Activated T-helper 9 cell treated with anti-CD3 and anti-CD28 coated beads, Interleukin-2, amount 50 U/mL, for 16 hours (primary cell): ENCODE measurements at regions not wholly inside any gene's neighbourhood (a gene's known extent, or its start where the extent isn't known, plus 50 kb on each side); places are given as distances from the start of the nearest gene placed in this dataset.
A peak's percentile ranks its signal among the peaks of the same experiment; 100 is the strongest.

ENCODE experiments used
- DNase-seq: peaks from one replicate; pipeline ENCODE4 v3.0.0-alpha.2; 2020; ENCODE audit warnings: low read depth

DNA sequence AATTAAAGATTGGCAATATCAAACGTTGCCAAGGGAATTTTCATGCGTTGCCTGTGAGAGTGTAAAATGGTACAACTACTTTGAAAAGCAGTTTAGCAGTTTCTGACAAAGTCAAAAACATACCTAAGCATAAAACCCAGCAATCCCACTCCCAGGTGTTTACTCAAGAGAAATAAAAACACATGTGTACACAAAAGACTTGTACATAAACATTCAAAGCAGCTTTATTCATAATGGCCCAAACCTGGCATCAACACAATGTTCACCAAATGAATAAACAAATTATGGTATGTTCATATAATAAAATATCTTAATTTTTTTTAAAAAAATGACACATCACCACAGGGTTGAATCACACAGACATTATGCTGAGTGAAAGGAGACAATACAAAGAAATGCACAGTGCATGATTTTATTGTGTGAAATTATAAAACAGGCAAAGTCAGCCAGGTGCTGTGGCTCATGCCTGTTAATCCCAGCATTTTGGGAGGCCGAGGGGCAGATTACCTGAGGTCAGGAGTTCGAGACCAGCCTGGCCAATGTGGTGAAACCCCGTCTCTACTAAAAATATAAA, 240.4 kb upstream of the MARCKS start:
- no peak for DNase-seq

DNA sequence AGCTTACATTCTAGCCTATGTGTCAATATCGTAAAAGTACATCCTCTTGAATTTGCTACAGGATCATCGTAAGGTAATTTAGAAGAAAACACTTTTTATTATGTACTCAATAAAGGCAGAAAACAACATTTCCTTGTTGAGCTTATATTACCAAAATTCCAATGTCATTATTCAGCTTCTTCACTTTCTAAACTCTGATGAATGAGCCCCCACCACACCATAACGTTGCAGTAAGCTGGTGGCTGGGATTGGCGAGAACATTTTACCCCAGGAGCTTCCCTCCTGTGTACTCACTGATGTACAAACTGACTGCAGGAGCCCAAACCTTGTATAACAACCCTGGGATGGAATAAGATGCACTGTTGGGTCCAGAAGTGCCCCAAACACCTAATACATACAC, 238.1 kb upstream of the MARCKS start:
- no peak for DNase-seq

DNA sequence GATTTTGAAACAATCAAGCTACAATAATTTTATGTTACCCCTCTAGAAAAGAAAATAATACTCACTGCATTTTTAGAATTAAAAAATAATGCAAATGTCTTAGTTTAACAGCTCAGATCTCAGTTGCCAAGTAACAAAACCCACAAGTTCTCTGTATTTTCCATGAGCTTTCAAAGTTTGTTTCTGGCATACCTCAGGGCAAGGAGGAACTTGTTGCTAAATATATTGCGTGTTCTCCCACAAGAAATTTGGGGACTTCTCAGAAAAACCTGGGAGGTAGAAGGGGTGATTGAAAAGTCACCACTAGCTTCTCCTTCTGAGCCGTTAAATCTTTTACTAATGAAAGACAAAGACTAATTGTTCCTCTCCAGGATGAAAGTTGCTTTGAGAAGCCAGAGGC, 236.8 kb upstream of the MARCKS start:
- no peak for DNase-seq

DNA sequence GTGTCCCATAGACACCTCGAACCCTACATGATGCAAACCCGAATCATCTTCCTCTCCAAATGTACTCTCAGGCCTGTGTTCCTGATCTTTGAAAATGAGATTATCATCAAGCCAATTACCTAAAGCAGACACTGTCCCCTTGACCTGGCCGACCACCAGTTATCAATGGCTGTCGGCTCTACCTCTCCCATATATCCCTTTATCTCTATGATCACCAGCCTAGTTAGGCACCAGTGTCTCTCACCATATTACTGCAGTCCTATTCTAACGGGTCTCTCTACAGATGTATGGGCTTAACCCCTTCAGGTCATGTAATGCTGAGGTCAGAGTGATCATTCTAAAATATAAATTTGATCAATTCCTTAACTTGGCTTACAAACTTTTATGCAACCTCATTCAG, 234.9 kb upstream of the MARCKS start:
- DNase-seq, result no peak

DNA sequence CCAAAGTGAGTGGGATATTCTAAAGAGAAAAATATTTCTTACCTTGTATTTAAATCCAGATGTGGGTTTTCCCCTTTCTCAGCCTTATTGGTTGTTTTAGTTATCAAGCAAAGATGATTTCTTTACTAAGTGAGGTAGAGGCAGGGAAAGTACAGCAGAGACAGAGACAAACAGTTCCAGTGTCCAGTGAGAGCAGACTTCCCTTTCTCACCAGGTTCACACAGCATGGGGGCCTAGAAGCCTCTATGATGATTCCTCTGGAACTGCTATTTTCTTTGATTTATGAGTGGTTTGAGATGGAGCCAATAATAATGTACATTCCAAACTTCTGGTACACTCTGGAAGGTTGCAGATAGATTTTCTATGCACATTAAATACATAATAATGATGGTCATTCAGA, 234.0 kb upstream of the MARCKS start:
- no peak for DNase-seq

DNA sequence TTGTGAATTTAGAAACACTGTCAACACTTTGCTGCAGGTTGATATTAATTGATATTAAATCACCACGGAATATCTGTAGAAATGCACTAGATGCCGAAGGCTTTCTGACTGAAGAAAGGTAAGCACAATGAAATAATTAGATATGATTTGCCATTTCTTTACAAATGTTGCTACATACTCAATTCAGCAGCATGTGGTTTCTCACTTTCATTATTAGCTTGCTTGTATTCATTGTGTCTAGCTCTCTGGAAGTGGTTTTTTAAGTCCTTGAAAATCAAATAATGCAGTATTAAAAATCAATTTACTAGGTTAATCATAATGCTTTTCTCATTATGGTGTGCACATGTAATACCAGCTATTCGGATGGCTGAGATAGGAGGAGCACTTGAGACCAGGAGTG, 231.3 kb upstream of the MARCKS start:
- no peak for DNase-seq

DNA sequence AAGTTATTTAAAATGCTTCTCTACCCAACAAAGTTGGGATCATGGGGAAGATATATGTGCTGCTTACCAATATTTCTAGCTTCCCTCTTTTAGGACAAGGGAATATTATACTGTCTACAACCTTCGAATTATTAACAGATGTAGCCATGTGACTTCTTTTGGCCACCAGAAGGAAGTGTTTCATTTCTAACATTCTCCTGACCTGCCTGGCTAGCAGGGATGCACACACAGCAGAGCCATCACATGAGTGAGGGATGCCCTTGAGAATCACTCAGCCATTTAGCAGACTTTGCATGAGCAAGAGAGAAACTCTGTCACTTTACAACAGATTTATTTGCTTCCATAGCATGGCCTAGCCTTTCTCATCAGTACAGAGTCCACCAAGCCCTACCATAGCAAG, 230.7 kb upstream of the MARCKS start:
- no peak for DNase-seq

DNA sequence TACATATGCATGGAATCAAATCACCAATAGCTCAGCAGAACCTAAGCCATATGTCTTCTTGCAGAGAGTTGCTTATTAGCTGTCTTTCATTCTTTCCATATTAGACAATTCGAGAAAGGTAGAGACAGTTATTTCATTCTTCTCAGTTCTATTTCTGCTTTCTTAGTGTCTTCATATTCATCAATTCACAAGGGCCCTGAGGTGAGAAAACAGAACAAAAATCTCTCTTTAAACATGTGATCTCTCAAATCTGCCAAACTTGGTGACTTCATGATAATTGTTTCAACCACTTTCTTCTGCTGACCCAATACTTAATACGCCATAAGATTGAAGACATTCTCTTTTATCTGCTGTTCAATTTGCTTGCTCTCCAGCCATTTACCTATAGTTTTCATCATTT, 229.7 kb upstream of the MARCKS start:
- DNase-seq, result no peak

DNA sequence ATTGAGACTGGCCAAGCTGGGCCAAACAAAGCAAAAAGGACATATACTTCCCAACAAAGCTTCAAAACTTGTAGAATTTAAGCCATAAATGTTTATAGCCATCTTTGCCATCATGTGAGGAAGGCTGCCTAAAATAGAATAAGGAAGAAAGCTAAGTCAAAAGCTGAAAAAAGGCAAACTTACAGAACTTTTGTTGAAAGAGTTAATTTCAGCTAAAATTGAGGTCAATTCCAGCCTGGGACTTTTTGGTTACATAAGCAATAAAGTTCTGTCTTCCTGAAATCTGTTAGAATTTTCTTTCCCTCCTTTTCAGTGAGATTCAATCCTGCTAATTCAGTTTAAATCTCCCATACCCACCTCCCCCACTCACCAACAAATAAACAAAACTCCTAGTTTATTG, 227.9 kb upstream of the MARCKS start:
- no peak for DNase-seq

DNA sequence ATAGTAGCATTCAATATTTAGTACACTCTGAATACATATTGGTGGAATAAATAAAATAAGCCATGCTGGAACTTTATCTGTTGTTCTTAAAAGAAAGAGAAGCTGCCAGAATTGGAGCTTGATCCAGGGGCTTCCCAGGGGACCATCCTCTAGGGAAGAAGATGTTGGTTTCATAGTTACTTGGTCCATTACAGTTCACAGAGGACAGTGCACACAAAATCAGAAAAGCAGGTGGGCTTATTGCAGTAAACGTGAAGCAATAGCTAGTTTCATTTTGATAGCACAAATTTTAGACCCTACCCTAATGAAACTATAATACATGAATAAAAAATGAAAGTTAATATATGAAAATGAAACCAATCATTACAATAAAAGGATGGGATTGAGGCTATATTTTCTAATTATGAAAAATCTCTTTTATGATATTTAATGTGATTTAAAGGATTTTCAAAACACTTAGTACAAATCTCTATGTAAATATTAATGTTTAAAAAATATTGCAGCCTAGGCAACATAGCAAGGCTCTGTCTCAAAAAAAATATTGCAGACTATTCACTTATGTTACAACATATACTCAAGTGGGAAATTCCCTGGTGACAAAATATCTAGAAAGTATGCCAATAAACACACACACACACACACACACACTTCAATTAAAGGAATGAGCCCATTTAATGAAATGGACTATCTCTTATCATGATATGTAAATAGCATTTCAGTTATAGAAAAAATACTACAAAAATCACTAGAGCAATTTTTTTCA, 227.0 kb upstream of the MARCKS start:
- no peak for DNase-seq

DNA sequence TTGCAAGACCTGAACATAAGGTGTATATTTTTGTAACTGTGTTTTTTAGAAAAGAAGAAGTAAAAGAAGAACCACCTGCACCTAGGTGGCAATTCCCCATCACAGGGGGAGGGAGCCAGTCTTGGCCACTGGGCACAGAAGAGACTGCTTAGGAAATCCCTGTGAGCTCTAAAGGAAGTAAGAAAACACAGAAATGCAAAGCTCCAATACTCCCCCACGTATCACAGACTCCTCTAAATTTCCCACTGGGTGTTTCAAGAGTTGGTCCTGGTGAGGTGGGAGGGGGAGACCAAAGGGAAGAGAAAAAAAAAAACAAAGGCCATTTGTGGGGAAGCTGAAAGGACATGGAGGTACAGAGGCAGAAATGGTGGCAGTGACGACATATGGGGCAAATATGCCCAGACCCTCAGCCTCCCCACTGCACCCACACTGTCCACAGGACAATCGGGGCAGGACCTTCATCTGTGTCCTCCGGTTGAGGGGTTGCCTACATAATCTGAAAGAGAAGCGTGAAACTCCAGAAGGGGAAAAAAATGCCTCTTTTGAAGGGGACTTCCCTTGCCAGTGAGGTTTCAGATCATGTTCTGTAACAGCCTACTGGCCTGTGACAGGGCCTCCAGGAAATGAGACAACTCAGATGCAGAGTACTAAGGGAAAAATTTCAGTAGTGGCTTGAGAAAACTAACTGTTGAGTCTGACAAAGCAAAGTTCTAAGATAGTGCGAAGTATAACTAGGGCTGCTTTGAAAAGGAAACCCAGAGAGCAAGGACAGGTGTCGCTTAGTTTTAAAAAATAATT, 226.2 kb upstream of the MARCKS start:
- DNase-seq, result peak; percentile 4

DNA sequence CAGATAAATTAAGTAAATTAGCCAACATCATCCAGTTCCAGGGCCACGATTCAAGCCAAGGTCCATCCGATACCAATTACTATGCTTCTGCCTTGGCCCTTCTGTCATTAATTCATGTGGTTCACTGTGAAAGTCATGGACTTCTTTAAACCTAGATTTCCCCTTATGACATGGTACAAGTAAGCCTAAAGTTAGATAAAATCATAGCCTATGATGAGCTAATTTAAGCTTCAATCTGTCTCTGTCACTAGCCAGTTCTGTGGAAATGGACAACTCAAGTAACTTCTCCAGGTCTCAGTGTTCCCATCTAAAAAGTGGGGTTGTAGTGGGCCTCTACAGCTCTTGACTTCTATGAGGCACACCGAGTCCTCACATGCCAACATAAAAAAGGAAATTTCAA, 225.5 kb upstream of the MARCKS start:
- no peak for DNase-seq

DNA sequence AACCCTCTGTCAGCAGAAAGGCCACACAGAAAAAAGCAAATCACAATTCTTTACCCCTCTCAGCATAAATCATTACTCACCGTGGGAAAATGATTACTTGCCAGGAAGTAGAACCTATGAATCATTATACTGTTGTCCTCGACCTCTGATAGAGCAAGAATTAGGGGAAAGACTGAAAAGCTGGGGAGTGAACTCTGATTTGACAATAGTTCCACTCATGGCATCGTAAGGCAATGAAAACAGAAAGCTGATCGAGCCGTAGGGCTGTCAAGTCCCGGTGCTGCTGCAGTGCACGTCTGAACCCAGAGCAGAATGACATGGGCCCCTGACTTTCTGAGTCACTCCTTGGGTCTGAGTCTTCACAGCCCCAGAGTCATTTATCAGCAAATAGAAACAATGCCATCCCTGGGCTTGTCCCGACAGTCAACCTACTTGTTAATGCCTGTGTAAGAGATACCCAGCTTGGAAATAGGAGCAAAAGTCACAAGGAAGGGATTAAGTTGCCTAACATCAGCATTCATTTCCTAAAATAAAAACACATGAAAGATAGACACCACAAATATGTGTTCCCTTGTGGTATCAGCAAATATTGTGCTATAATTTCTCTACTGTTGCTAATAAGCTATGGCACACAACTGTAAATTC, 224.8 kb upstream of the MARCKS start:
- peak; percentile 21 for DNase-seq

DNA sequence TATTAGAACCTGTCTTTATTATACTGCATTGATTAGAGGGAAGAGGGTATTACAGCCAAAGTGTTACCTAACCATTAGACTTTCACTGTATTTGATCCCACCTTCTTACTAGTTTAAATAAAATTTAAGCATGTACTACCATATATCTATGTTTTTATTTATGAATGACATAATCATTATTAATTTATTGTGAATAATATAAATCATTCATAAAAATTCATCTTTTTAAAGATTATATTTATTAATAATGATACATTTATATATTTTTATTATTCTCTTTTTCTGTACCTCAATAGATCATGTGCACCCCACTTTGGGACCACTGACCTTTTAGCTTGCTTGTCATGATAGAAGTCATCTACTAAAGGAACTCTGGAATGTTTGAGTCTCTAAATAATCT, 223.5 kb upstream of the MARCKS start:
- DNase-seq, result no peak

DNA sequence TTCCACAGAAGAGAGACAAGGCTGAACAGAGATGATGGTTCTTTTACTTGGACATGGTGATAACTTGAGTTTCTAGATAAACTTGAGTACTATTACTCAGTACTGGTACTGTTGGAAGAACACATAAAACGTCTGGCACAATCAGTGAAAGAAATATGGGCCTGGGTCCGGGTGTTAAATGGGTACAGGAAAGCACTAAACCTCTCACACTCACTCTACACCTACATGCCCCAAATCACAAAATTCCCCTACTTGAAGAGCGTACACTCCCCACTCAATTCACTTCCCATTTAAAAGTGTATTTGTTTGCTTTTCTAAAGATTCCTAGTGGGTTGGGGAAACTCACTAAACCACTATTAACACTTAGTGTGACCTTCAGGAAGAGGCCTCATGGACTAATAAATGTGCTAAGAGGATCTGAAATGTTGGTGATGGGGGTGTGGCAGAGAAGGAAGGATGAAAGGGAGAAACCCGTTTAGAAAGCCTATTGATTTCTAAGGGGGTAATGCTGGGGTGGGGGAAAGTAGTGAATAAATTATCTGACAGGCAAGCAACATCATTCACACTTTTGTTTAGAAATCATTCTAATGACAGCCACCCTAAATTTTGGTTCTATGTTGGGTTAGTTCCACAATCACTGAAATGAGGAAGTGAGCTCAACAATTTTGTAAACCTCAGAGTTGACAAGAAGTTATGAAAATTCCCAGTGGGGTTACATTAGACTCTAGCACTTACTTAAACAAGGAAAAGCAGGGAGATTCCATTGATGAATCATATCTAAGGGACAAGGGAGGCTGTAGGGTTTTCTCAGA, 222.6 kb upstream of the MARCKS start:
- no peak for DNase-seq

DNA sequence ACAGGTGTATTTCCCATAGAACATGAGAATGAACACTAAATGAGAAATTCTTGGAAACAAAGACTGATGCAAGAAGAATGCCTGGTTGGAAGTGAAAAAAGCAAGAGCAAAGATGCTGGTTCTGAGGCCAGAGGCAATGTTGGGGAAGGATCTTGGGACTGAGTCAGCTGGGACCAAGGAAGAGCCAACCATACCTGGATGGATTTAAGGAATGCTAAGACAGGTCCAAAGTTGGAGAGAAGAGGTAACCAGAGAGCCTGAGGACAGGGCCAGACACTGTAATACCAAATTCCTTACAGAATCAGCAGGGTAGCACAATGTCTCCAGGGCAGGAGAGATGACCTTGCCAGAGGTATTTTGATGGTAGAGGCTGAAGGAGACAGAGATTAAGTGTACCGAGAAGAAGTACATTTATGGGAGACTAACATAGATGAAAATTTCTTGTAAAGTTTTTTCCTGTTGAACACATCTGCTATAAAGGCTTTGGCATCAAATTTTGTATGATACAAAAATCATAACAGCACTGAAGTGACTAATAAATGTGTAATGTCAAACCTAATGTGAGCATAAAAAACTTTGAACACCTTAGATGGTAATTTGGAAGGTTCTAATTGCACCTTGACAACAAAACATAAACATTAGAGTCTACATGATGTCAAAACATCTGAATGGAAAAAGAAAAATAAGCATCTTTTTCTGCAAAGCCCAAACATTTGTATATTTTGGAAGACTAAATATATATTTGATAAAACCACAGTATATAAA, 221.7 kb upstream of the MARCKS start:
- no peak for DNase-seq

DNA sequence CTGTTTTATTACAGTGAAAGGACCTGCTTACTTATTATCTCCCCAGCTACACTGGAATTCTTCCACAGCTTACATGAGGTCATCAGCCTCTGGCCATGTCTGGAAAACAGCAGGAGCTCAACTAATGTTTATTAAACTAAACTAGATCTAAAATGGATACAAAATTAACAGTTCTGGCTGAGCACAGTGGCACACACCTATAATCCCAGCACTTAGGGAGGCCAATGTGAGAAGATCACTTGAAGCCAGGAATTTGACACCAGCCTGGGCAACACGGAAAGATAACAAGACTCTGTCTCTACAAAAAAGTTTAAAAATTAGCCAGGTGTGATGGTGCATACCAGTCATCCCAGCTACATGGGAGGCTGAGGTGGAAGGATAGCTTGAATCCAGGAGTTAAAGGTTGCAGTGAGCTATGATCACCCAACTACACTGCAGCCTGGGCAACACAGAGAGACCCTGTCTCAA, 220.8 kb upstream of the MARCKS start:
- no peak for DNase-seq

DNA sequence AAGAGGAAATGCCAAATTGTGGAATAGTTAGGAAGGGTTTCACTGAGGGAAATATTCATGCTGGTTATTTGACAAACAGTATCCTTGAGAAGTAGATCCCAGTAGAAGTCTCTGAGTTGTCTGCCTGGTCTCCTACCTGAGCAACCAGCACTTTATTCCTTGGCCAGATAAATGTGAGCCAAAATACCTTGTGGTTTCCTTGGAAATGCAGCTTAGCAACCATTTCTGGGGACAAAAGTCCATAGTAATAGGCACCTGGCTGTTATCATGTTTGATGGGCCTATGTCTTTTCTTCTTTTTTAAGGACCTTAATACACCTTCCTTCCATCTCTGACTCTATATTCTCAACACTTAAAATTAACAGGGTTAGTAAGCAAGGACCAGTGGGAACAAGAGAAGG, 217.1 kb upstream of the MARCKS start:
- no peak for DNase-seq

DNA sequence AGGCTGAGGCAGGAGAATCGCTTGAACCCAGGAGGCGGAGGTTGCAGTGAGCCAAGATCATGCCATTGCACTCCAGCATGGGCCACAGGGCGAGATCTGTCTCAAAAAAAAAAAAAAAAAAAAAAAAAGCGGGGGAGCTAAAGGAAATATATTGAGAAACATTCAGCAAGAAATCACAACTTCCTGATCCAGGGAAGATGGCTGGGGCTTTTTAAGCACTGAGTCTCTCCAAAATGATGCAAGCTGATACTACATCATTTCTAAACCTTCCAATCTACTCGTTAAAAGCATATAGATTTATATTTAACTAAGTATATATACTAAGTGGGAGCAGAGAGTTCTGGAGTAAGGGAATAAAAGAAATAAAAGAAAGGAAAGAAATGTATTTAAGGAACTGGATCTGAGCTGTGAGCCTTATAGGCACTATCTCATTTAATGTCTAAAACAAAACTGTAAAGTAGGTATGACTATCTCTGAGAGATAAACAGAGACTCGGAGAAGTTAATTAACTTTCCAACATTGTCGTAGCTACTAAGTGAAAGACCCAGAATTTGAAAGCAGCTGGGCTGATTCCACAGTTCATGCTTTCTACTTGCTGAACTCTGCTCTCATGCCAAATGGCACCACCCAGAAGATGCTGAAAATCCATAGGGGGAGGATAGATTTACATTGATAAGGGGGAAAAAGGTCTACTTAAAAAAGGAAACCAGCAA, 215.0 kb upstream of the MARCKS start:
- DNase-seq, result no peak

DNA sequence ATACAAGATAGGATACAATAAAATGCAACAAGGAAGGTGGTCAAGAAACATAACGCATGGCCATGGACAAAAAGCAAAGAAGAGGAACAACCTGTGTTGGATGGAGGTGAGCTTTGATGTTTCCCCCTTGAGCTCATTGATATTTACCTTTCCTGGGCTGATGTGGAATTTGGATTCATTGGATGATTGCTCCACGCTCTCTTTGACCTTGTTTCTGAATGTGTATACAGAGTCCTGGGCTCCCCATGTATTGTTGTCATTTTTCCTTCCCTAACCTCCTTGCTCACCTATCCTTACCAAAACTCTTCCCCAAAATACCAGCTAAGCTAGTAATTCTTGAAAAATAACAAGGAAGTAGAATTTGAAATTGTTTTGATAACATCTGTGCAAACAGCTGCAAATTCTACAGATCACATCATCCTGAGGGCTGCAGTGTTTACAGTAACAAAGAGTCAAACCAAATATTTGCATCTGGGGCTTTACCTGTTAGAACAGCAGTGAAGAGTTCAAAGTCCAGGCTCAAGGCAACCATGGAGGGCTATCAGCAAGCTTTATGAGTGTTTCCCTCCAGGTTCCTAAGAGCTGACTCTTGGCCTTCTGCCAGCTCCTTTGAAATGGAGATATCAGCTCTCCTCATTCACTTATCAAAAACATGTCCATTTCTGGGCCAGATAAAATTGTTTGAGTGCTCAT, 214.3 kb upstream of the MARCKS start:
- DNase-seq, result no peak
